Stomach (tissue), 8 donors: ENCODE measurements at regions not wholly inside any gene's neighbourhood (a gene's known extent, or its start where the extent isn't known, plus 50 kb on each side); places are given as distances from the start of the nearest gene placed in this dataset.

Experiments used
- DNase-seq, 2 donors: peaks; one replicate each; pipeline versions ENCODE4 v3.0.0 to v3.0.0-alpha.2; 2013 to 2019
- H3K27ac ChIP-seq, 5 donors: fragments of 200-600 bp in 4 of 5; sonication (generic) in 4 of 5; one replicate each; pipeline ENCODE4 v1.5.1; 2013 to 2019; ENCODE audit warnings: mild to moderate bottlenecking in 1 of 5, moderate library complexity in 1 of 5
- H3K27me3 ChIP-seq, 3 donors: fragments of 200-600 bp; sonication (generic); one replicate each; pipeline ENCODE4 v1.5.1; 2017 to 2019; ENCODE audit warnings: mixed run types in 1 of 3
- H3K36me3 ChIP-seq, 4 donors: fragments of 200-600 bp; sonication (generic); 1 replicate in 3 of 4; 2 replicates in 1 of 4; pipeline ENCODE4 v1.5.1; 2016 to 2019
- H3K4me1 ChIP-seq, 4 donors: fragments of 200-600 bp; sonication (generic); one replicate each; pipeline ENCODE4 v1.5.1; 2016 to 2019
- H3K4me3 ChIP-seq, 4 donors: fragments of 200-600 bp; sonication (generic) in 3 of 4; one replicate each; pipeline ENCODE4 v1.5.1; 2016 to 2019; ENCODE audit warnings: mild to moderate bottlenecking in 1 of 4
- H3K9me3 ChIP-seq, 4 donors: fragments of 200-600 bp; sonication (generic); one replicate each; pipeline ENCODE4 v1.5.1; 2016 to 2019
- EP300 ChIP-seq: sonication (generic); formaldehyde crosslinking; IDR thresholded peaks from one replicate; pipeline ENCODE4 v1.6.1; 2017; ENCODE audit warnings: antibody characterized with exemption
- POLR2A ChIP-seq, 4 donors: fragments of 450-650 bp; IDR thresholded peaks; one replicate each; pipeline ENCODE4 v1.6.1; 2016; ENCODE audit warnings: antibody characterized with exemption in 4 of 4, control low read depth in 2 of 4, mild to moderate bottlenecking in 1 of 4, moderate library complexity in 1 of 4
- POLR2AphosphoS5 ChIP-seq, 3 donors: sonication (generic); formaldehyde crosslinking; IDR thresholded peaks; one replicate each; pipeline ENCODE4 v1.6.1; 2016; ENCODE audit warnings: antibody characterized with exemption in 3 of 3
- WGBS, 5 donors: extraction: QIAGEN DNeasy Blood & Tissue Kit in 3 of 5; methylation state at CpG; one replicate each; pipeline versions ENCODE4 v1.1.5 to v1.1.7; 2013 to 2018; 5-methylcytosine and 5-hydroxymethylcytosine counted together
- intact Hi-C: fragments of 100-400 bp; cut with DNase I; formaldehyde crosslinking; loops from one replicate; pipeline ENCODE4 v1.15.1; 2023; ENCODE audit warnings: low total_unique reads
- TF ChIP-seq, protein P1 (sequence below), 7 experiments: fragments of 450-650 bp in 4 of 7; fragments of 200-600 bp in 3 of 7; sonication (generic) in 3 of 7; IDR thresholded peaks; one replicate each; pipeline ENCODE4 v1.5.1; 2016 to 2019; ENCODE audit warnings: antibody characterized with exemption in 7 of 7, control low read depth in 2 of 7, mild to moderate bottlenecking in 1 of 7
- donor health status: healthy with polysubstance abuse.
- donor health status: Bipolar disorder and iron deficiency.
- donor health status: healthy.

- H3K4me1 ChIP-seq: peaks cover 0 to 4% (median 0%) of the 10 kb centered on the region in 4 donors
- H3K4me3 ChIP-seq: no peak overlapping the region
- H3K9me3 ChIP-seq: no peaks in the 10 kb centered on the region
- TF ChIP-seq POLR2A (IDR thresholded peaks at IDR 0.05): no peak
- TF ChIP-seq, protein P1, sequence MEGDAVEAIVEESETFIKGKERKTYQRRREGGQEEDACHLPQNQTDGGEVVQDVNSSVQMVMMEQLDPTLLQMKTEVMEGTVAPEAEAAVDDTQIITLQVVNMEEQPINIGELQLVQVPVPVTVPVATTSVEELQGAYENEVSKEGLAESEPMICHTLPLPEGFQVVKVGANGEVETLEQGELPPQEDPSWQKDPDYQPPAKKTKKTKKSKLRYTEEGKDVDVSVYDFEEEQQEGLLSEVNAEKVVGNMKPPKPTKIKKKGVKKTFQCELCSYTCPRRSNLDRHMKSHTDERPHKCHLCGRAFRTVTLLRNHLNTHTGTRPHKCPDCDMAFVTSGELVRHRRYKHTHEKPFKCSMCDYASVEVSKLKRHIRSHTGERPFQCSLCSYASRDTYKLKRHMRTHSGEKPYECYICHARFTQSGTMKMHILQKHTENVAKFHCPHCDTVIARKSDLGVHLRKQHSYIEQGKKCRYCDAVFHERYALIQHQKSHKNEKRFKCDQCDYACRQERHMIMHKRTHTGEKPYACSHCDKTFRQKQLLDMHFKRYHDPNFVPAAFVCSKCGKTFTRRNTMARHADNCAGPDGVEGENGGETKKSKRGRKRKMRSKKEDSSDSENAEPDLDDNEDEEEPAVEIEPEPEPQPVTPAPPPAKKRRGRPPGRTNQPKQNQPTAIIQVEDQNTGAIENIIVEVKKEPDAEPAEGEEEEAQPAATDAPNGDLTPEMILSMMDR (IDR thresholded peaks at IDR 0.05): no peak
- TF ChIP-seq EP300: no peak
- TF ChIP-seq POLR2AphosphoS5 (IDR thresholded peaks at IDR 0.05): no peak
- DNase-seq: no peak
- no peak overlapping the region for H3K27ac ChIP-seq
- no peaks in the 10 kb centered on the region for H3K27me3 ChIP-seq
- intact Hi-C loops: no loop called here
- WGBS, 5 donors: 85 to 95% (median 88%) methylated on average over 7 of the region's 7 CpGs
- no peaks in the 10 kb centered on the region for H3K36me3 ChIP-seq
Observed at GRCh38 chr5:74336297-74336696, 304.2 kb downstream of the ENC1 start.

- Histone ChIP-seq H3K27me3 (no peaks in the 10 kb centered on the region), H3K9me3 (no peaks in the 10 kb centered on the region), H3K4me3 (no peak overlapping the region), H3K4me1 (peaks cover 0 to 4% (median 0%) of the 10 kb centered on the region in 4 donors), H3K36me3 (no peaks in the 10 kb centered on the region), H3K27ac (no peak overlapping the region)
- intact Hi-C loops: no loop called here
- DNase-seq: no peak
- TF ChIP-seq, protein P1 (IDR thresholded peaks at IDR 0.05): no peak
- TF ChIP-seq POLR2AphosphoS5 (IDR thresholded peaks at IDR 0.05): no peak
- no peak for TF ChIP-seq POLR2A (IDR thresholded peaks at IDR 0.05)
- no peak for TF ChIP-seq EP300
- 61 to 72% (median 70%) methylated on average over 5 of the region's 5 CpGs for WGBS, 5 donors
Observed at GRCh38 chr5:74334762-74335384, 305.7 kb downstream of the ENC1 start.

GRCh38 chr5:74334062-74334761, 306.3 kb downstream of the ENC1 start:
- TF ChIP-seq POLR2A (IDR thresholded peaks at IDR 0.05) (no peak), EP300 (no peak), POLR2AphosphoS5 (IDR thresholded peaks at IDR 0.05) (no peak)
- TF ChIP-seq, protein P1 (IDR thresholded peaks at IDR 0.05): no peak
- Histone ChIP-seq H3K4me1 (peaks cover 0 to 4% (median 0%) of the 10 kb centered on the region in 4 donors), H3K4me3 (no peak overlapping the region), H3K27me3 (no peaks in the 10 kb centered on the region), H3K9me3 (no peaks in the 10 kb centered on the region), H3K27ac (no peak overlapping the region), H3K36me3 (no peaks in the 10 kb centered on the region)
- intact Hi-C loops: no loop called here
- DNase-seq: no peak
- WGBS, 5 donors: 60 to 70% (median 69%) methylated on average over 4 of the region's 4 CpGs

DNA sequence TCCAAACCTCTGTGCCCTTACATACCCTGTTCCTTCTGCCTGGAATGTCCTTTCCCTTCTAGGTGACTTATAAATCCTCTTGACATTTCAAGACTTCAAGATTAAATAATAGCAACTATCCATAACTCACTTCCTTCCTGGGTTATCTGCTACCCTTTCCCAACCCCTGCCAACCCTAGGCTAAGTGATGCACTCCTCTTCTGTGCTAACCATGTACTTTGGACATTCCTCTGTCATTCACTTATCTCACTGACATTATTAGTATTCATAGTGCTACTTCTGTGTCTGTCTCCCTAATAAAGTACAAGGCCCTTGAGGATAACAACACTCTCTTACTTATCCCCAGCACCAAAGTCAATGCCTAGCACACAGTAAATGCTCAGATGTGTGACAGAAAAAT, 307.1 kb downstream of the ENC1 start:
- no peaks in the 10 kb centered on the region for H3K27me3 ChIP-seq
- H3K4me1 ChIP-seq: peaks cover 0 to 4% (median 2%) of the 10 kb centered on the region in 4 donors
- no peaks in the 10 kb centered on the region for H3K36me3 ChIP-seq
- no peak for DNase-seq
- no peaks in the 10 kb centered on the region for H3K9me3 ChIP-seq
- H3K27ac ChIP-seq: no peak overlapping the region
- intact Hi-C loops: no loop called here
- H3K4me3 ChIP-seq: no peak overlapping the region
- TF ChIP-seq POLR2A (IDR thresholded peaks at IDR 0.05) (no peak), POLR2AphosphoS5 (IDR thresholded peaks at IDR 0.05) (no peak), EP300 (no peak)
- TF ChIP-seq, protein P1 (IDR thresholded peaks at IDR 0.05): no peak
